Fibroblast of peridontal ligament (primary cell): ENCODE measurements at regions not wholly inside any gene's neighbourhood (a gene's known extent, or its start where the extent isn't known, plus 50 kb on each side); places are given as distances from the start of the nearest gene placed in this dataset.

Experiments
- DNase-seq: peaks from one replicate; pipeline ENCODE4 v3.0.0-alpha.2; 2010; ENCODE audit errors: extremely low read depth

DNA sequence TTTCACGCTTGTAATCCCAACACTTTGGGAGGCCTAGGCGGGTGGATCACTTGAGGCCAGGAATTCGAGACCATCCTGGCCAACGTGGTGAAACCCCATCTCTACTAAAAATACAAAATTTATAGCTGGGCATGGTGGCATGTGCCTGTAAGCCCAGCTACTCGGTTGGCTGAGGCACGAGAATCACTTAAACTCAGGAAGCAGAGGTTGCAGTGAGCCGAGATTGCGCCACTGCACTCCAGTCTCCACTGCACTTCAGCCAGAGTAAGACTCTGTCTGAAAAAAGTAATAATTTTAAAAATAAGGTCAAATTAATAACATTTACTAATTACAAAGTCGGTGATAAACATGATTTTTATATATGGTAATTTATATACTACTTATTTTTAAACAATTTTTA, 155.9 kb downstream of the AXIN2 start:
- DNase-seq = no peak

DNA sequence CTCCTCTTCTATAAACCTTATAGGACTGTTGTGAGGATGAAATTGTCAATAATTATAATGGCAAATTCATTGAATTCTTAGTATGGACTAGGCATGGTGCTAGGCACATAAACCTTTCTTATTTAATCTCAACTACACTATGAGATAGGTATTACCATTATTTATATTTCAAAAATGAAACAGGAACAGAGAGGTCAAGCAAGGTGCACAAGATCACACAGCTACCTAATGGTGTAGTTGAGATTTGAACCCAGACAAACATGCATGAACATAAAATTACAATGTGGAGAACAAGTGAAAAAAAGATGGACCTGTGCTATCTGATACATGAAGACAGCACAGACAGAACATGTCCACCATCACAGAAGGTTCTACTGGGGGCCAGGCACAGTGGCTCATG, 156.7 kb downstream of the AXIN2 start:
- no peak for DNase-seq

GRCh38 chr17:65403626-65404025, 157.8 kb downstream of the AXIN2 start:
- no peak for DNase-seq

- no peak for DNase-seq
Observed at GRCh38 chr17:65402513-65403496, 158.6 kb downstream of the AXIN2 start.

DNA sequence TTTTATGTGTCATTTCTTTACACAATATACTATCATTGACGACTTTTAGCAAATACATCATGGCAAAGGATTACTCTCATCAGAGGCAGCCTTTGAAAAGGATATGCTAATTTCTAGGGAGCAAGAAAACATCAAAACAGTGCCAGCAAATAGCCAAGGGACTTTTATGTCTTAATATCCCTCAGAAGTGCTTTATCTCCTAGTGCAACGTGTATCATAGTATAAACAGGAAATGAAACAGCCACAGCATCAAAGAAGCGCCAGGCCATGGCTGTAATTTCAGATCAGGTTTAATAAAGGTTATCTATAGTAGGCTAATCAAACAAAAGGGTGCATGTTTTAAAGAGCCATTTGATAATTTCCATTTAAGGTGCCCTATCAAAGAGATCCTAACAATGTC, 159.9 kb downstream of the AXIN2 start:
- DNase-seq = no peak

DNA sequence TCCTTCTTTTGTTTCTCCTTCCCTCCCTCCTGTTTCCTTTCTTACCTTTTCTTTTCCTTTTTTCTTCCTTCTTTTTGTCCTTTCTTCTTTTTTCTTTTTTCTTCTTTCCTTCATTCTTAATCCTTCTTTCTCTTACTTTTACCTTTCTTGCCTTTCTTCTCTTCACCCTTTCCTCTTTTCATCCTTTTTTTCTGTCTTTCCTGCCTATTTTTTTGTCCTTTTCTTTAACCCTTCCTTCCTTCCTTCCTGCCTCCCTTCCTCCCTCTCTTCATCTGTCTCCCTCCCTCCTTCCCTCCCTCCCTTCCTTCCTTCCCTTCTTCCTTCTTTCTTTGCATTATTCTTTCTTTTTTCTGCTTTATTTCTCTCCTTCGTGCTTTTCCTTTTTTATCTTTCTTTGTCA, 160.7 kb downstream of the AXIN2 start:
- no peak for DNase-seq

DNA sequence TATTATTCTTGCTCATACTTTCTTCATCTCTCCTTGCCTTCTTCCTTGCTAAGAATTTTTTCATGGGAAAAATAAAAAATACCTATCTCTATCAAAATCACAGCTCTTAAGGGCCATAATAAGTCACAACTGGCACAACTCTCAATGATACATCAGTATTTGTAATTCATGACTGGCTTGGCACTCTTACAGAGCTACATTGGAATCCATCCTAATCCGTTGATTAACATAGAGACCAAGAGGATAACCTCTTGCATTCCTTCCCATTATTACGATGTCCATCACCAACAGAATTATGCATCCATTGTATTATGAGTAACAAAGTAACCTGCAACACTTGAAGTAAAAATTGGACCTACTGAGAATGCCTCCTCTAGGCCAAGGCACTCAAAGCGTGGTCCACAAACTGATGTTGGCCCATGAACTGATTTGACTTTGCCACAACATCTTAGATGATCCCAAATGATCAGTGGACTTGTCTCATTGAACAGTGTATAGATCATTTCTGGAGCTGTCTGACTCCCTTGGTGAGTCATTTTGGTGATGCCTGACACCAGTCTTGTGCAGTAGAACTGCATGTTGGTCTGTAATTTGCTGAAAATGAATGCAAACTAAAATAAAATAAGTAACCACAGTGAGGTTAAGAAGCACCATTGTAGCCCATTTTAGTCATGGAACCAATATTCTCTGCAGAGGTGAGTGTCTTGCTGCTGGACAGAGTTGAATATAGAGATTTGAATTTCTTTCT, 163.2 kb downstream of the AXIN2 start:
- DNase-seq = no peak

DNA sequence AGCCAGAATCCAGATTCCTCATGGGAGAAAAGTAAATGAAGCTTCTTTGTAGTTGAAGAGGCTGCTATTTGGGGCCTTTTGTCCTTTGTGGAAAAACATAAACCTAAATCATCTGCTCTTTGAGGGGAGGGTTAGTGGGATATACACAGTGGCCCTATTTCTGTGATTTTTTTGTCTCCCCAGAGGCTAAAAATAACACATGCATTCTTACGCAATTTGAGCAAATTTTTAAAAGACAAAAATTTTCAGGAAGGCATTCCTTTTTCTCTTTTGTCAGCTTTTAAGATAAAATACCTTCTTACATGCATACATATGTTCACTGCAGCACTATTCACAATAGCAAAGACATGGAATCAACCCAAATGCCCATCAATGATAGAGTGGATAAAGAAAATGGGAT, 165.5 kb downstream of the AXIN2 start:
- DNase-seq = no peak

GRCh38 chr17:65394811-65395472, 166.5 kb downstream of the AXIN2 start:
- DNase-seq = no peak

DNA sequence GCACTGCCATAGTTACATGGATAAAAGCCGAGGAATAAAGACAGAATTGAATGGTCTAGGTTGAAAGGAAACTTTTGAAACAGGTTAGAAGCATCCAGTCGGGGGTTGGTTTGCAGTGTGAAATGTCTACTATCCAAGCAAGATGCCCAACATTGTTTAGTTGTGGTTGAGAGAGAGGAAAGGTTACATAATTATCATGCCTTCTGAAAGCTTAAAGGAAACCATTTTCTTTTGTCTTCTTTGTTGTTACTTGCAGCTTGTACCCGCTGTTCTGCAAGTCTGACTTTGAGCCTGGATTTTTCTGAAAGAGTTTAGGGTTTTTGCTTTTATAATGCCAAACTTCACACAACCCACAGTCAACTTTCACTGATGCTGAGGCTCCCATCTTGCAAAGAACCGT, 167.9 kb downstream of the AXIN2 start:
- DNase-seq = no peak

- peak; percentile 38 for DNase-seq
Observed at GRCh38 chr17:65389949-65390348, 171.5 kb downstream of the AXIN2 start.

GRCh38 chr17:65389426-65389825, 172.0 kb downstream of the AXIN2 start:
- peak; percentile 32 for DNase-seq

- DNase-seq = peak; percentile 79
Observed at GRCh38 chr17:65388911-65389310, 172.5 kb downstream of the AXIN2 start.

GRCh38 chr17:65387322-65387721, 174.1 kb downstream of the AXIN2 start:
- no peak for DNase-seq

- DNase-seq = no peak
Observed at GRCh38 chr17:65385726-65386125, 175.7 kb downstream of the AXIN2 start.

DNA sequence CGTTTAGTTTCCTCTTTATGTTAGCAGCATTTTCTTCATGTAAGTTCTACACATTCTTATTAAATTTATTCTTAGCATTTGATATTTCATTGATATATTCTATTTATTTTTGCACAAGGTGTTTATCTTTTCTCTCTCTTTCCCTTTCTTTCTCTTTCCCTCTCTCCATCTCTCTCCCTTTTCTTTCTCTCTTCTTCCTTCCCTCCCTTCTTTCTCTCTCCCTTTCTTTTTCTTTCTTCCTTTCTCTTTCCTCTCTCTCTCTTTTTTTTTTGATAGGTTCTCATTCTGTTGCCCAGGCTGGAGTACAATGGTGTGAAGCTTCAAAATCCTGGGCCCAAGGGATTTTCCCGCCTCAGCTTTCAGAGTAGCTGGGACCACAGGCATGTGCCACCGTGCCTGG, 176.4 kb downstream of the AXIN2 start:
- no peak for DNase-seq

- no peak for DNase-seq
Observed at GRCh38 chr17:65381152-65381551, 180.3 kb downstream of the AXIN2 start.

DNA sequence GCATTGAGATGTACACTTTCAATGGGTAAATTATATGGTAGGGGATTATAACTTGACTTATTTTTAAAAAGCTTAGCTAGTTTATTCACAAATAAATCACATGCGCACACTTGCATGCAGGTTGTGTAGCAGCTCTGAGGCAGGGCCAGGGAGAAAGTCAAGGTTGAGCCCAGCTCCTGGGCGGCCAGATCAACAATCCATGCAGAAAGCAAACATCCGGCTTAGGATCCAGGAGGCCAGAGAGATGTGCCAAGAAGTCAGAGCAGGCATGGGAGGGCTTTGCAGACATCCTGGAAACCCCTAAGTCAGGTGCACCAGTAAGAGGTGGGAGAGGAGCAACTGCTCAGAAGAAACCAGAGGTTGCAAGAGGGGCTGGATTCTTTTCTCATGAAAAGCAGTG, 186.5 kb downstream of the AXIN2 start:
- DNase-seq = no peak

- no peak for DNase-seq
Observed at GRCh38 chr17:65371702-65372101, 189.7 kb downstream of the AXIN2 start.

- no peak for DNase-seq
Observed at GRCh38 chr17:65370669-65371131, 190.7 kb downstream of the AXIN2 start.

DNA sequence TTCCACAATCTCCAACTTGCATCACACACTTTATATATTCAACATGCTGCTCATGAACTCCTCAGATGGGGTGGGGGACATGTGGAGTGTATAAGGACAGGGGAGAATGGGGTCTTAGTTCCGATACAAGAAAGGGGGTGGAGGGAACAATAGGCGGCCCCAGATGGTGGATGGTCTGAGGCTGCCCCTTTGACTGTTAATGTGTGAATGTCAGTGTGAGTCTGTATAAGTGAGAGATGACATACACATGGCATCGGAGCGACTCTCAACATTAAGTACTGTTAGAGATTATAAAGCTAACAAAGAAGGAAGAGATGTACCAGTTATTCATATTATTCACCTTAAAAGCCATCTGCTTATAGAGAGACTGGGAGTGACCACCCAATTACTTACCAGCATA, 193.1 kb downstream of the AXIN2 start:
- DNase-seq = no peak

GRCh38 chr17:65366102-65366844, 195.2 kb downstream of the AXIN2 start:
- DNase-seq = no peak
